Thoracic aorta (tissue), 2 donors: ENCODE measurements at regions not wholly inside any gene's neighbourhood (a gene's known extent, or its start where the extent isn't known, plus 50 kb on each side); places are given as distances from the start of the nearest gene placed in this dataset.
A peak's percentile ranks its signal among the peaks of the same experiment; 100 is the strongest.

ENCODE experiments used
- ATAC-seq: fragments of 150-250 bp; one replicate; pipeline ENCODE4 v1.8.0; 2017; ENCODE audit warnings: low read depth; ENCODE audit not compliant: insufficient number of reproducible peaks, low FRiP score
- DNase-seq: peaks from one replicate; pipeline ENCODE4 v3.0.0-alpha.2; 2020; ENCODE audit warnings: low spot score
- H3K27ac ChIP-seq, 2 donors: fragments of 200-600 bp; sonication (generic); 1 replicate in 1 of 2; 2 replicates in 1 of 2; pipeline ENCODE4 v1.5.1; 2016; ENCODE audit warnings: mild to moderate bottlenecking in 2 of 2, moderate library complexity in 2 of 2
- H3K27me3 ChIP-seq: fragments of 200-600 bp; sonication (generic); replicated peaks from 2 replicates; pipeline ENCODE4 v1.6.0; 2016; ENCODE audit warnings: mild to moderate bottlenecking; ENCODE audit not compliant: insufficient read depth
- H3K36me3 ChIP-seq: fragments of 200-600 bp; sonication (generic); one replicate; pipeline ENCODE4 v1.5.1; 2016
- H3K4me1 ChIP-seq, 2 donors: fragments of 200-600 bp; sonication (generic); 1 replicate in 1 of 2; 2 replicates in 1 of 2; pipeline versions ENCODE4 v1.5.1 to v1.6.0; 2016; ENCODE audit warnings: low read depth in 2 of 2, mild to moderate bottlenecking in 1 of 2; ENCODE audit not compliant: control insufficient read depth in 1 of 2
- H3K4me3 ChIP-seq: fragments of 200-600 bp; sonication (generic); 2 replicates; pipeline ENCODE4 v1.5.1; 2016; ENCODE audit warnings: mild to moderate bottlenecking
- H3K9me3 ChIP-seq: fragments of 200-600 bp; sonication (generic); 2 replicates; pipeline ENCODE4 v1.5.1; 2016
- CTCF ChIP-seq: fragments of 200-600 bp; sonication (generic); IDR thresholded peaks from one replicate; pipeline ENCODE4 v1.5.1; 2019; ENCODE audit warnings: antibody characterized with exemption

GRCh38 chr18:28715206-28715605 lies 538.3 kb upstream of the CDH2 start:
- no peaks in the 10 kb centered on the region for H3K36me3 ChIP-seq
- no peak for DNase-seq
- no peak overlapping the region for H3K4me3 ChIP-seq
- H3K27ac ChIP-seq = no peak overlapping the region
- TF ChIP-seq CTCF = no peak
- peak; percentile 17 for ATAC-seq
- no peaks in the 10 kb centered on the region for H3K27me3 ChIP-seq
- no peaks in the 10 kb centered on the region for H3K9me3 ChIP-seq
- peaks cover 4 to 18% of the 10 kb centered on the region in 2 donors for H3K4me1 ChIP-seq

GRCh38 chr18:28714498-28714897 lies 537.6 kb upstream of the CDH2 start:
- H3K9me3 ChIP-seq = no peaks in the 10 kb centered on the region
- H3K4me3 ChIP-seq = no peak overlapping the region
- no peaks in the 10 kb centered on the region for H3K36me3 ChIP-seq
- TF ChIP-seq CTCF = no peak
- no peaks in the 10 kb centered on the region for H3K27me3 ChIP-seq
- ATAC-seq = no peak
- peaks cover 4 to 15% of the 10 kb centered on the region in 2 donors for H3K4me1 ChIP-seq
- H3K27ac ChIP-seq = no peak overlapping the region
- no peak for DNase-seq

GRCh38 chr18:28712796-28713425 lies 536.0 kb upstream of the CDH2 start:
- Histone ChIP-seq H3K4me3 (no peak overlapping the region), H3K36me3 (no peaks in the 10 kb centered on the region), H3K9me3 (no peaks in the 10 kb centered on the region), H3K27me3 (no peaks in the 10 kb centered on the region), H3K27ac (no peak overlapping the region), H3K4me1 (no peaks in the 10 kb centered on the region)
- ATAC-seq (no peak), DNase-seq (no peak)
- TF ChIP-seq CTCF = no peak

GRCh38 chr18:28712172-28712571 lies 535.2 kb upstream of the CDH2 start:
- H3K27ac ChIP-seq = no peak overlapping the region
- H3K36me3 ChIP-seq = no peaks in the 10 kb centered on the region
- H3K4me1 ChIP-seq = no peaks in the 10 kb centered on the region
- H3K9me3 ChIP-seq = no peaks in the 10 kb centered on the region
- no peaks in the 10 kb centered on the region for H3K27me3 ChIP-seq
- DNase-seq (no peak), ATAC-seq (no peak)
- H3K4me3 ChIP-seq = no peak overlapping the region
- TF ChIP-seq CTCF = no peak

- H3K4me3 ChIP-seq = no peak overlapping the region
- no peak for TF ChIP-seq CTCF
- H3K9me3 ChIP-seq = no peaks in the 10 kb centered on the region
- no peaks in the 10 kb centered on the region for H3K27me3 ChIP-seq
- H3K27ac ChIP-seq = no peak overlapping the region
- DNase-seq (no peak), ATAC-seq (no peak)
- no peaks in the 10 kb centered on the region for H3K36me3 ChIP-seq
- H3K4me1 ChIP-seq = no peaks in the 10 kb centered on the region
Measured at GRCh38 chr18:28711096-28711495, 534.2 kb upstream of the CDH2 start.
